GM12878 (cell line): ENCODE measurements at regions not wholly inside any gene's neighbourhood (a gene's known extent, or its start where the extent isn't known, plus 50 kb on each side); places are given as distances from the start of the nearest gene placed in this dataset.
A peak's percentile ranks its signal among the peaks of the same experiment; 100 is the strongest.

Source experiments
- ATAC-seq: fragments of 200-7000 bp; cut with Tn5 transposase; 3 replicates; pipeline ENCODE4 v1.9.1; 2020; ENCODE audit warnings: mild to moderate bottlenecking, moderate library complexity
- BruUV-seq: library from RNA; stranded (reverse); fragments of 400-500 nt; replicated peaks from 2 replicates; lab custom pipeline; 2021; lab: Mats Ljungman, UMichigan
- CTCF ChIA-PET: fragments of 300-600 bp; sonication (Branson Sonifier 250); formaldehyde crosslinking; extraction: SDS; loops from one replicate; lab custom pipeline; 2021; ENCODE audit warnings: inconsistent platforms; lab: Yijun Ruan, JAX
- POLR2A ChIA-PET: fragments of 350-600 bp; formaldehyde crosslinking; extraction: SDS; loops from one replicate; lab custom pipeline; 2021; ENCODE audit warnings: inconsistent platforms; lab: Charles Lee
- RAD21 ChIA-PET: fragments of 300-600 bp; sonication (Branson Sonifier 250); formaldehyde crosslinking; loops from one replicate; lab custom pipeline; 2023; ENCODE audit warnings: antibody characterized with exemption; ENCODE audit not compliant: unreplicated experiment; lab: Charles Lee
- SMC1A ChIA-PET: fragments of 300-600 bp; sonication (Branson Sonifier 250); formaldehyde crosslinking; loops from one replicate; lab custom pipeline; 2023; ENCODE audit not compliant: unreplicated experiment, uncharacterized antibody; lab: Charles Lee
- DNase-seq: peaks from one replicate; pipeline ENCODE4 v3.0.0-alpha.2; 2011; ENCODE audit warnings: low read depth, low spot score
- FAIRE-seq: peaks from 3 replicates; lab custom pipeline; 2011; peaks lifted over from hg19 to GRCh38; lab: Jason Lieb, UNC
- H2AFZ ChIP-seq: 2 replicates; pipeline ENCODE4 v1.6.0; 2011; ENCODE audit warnings: low read depth, low read length, control low read depth; ENCODE audit not compliant: control insufficient read depth
- H3K27ac ChIP-seq: 2 replicates; pipeline ENCODE4 v1.5.1; 2011; ENCODE audit warnings: control low read depth; ENCODE audit not compliant: control insufficient read depth, insufficient read depth
- H3K27me3 ChIP-seq, 2 experiments: replicated peaks in 1 of 2; 2 replicates each; pipeline versions ENCODE4 v1.6.0 to v1.6.1; 2011; ENCODE audit warnings: low read length in 1 of 2; ENCODE audit not compliant: control insufficient read depth in 2 of 2, insufficient read depth in 2 of 2
- H3K36me3 ChIP-seq, 2 experiments: 2 replicates each; pipeline ENCODE4 v1.5.1; 2011; ENCODE audit warnings: low read length in 1 of 2; ENCODE audit not compliant: control insufficient read depth in 2 of 2, insufficient read depth in 2 of 2
- H3K4me1 ChIP-seq: 2 replicates; pipeline ENCODE4 v1.6.1; 2011; ENCODE audit warnings: mild to moderate bottlenecking, low read length, moderate library complexity, mixed read lengths; ENCODE audit not compliant: control insufficient read depth, insufficient read depth
- H3K4me2 ChIP-seq: 2 replicates; pipeline ENCODE4 v1.6.0; 2011; ENCODE audit warnings: control low read depth; ENCODE audit not compliant: control insufficient read depth, insufficient read depth
- H3K4me3 ChIP-seq: fragments of 200-600 bp; sonication (generic); 2 replicates; pipeline ENCODE4 v1.5.1; 2016
- H3K79me2 ChIP-seq: 2 replicates; pipeline ENCODE4 v1.6.0; 2011; ENCODE audit warnings: low read length; ENCODE audit not compliant: control insufficient read depth, insufficient read depth
- H3K9ac ChIP-seq: 2 replicates; pipeline ENCODE4 v1.8.0; 2011; ENCODE audit warnings: low read length, control low read depth, mixed read lengths; ENCODE audit not compliant: control insufficient read depth, insufficient read depth
- H3K9me3 ChIP-seq: replicated peaks from 3 replicates; pipeline ENCODE4 v1.5.1; 2011; ENCODE audit warnings: mild to moderate bottlenecking, low read length; ENCODE audit not compliant: control insufficient read depth, insufficient read depth
- H4K20me1 ChIP-seq: 2 replicates; pipeline ENCODE4 v1.6.0; 2011; ENCODE audit not compliant: control insufficient read depth, insufficient read depth
- ASH2L ChIP-seq: fragments of 300-600, 200-600 bp; sonication (generic); IDR thresholded peaks from 2 replicates; pipeline ENCODE4 v1.6.1; 2017; ENCODE audit warnings: low read depth, mild to moderate bottlenecking, borderline replicate concordance
- CBFB ChIP-seq: IDR thresholded peaks from 2 replicates; pipeline ENCODE4 v1.6.1; 2016; ENCODE audit warnings: antibody characterized with exemption, low read depth
- CHD4 ChIP-seq: fragments of 200-600 bp; sonication (generic); IDR thresholded peaks from 2 replicates; pipeline ENCODE4 v1.6.1; 2016; ENCODE audit warnings: mild to moderate bottlenecking
- HDAC6 ChIP-seq: fragments of 200-600 bp; sonication (generic); IDR thresholded peaks from one replicate; pipeline ENCODE4 v1.8.0; 2017; ENCODE audit warnings: antibody characterized with exemption; ENCODE audit not compliant: unreplicated experiment
- NBN ChIP-seq: fragments of 450-650 bp; IDR thresholded peaks from 2 replicates; pipeline ENCODE4 v1.6.1; 2016
- POLR2A ChIP-seq: IDR thresholded peaks from 2 replicates; pipeline ENCODE4 v1.6.1; 2011; ENCODE audit warnings: low read depth, mild to moderate bottlenecking, low read length
- RAD21 ChIP-seq: IDR thresholded peaks from 2 replicates; pipeline ENCODE4 v1.6.1; 2011; ENCODE audit warnings: mild to moderate bottlenecking, low read depth, low read length, moderate library complexity; ENCODE audit not compliant: insufficient read depth
- SIX5 ChIP-seq: IDR thresholded peaks from 2 replicates; pipeline ENCODE4 v1.6.1; 2011; ENCODE audit warnings: mild to moderate bottlenecking, low read depth, low read length, moderate library complexity; ENCODE audit not compliant: severe bottlenecking
- SMC3 ChIP-seq: IDR thresholded peaks from 2 replicates; pipeline ENCODE4 v1.6.1; 2011; ENCODE audit warnings: low read length, improper control_type of control experiment, borderline replicate concordance
- SP1 ChIP-seq: IDR thresholded peaks from one replicate; pipeline ENCODE4 v1.6.1; 2011; ENCODE audit warnings: low read depth, low read length
- SRF ChIP-seq, 2 experiments: IDR thresholded peaks; 2 replicates each; pipeline ENCODE4 v1.6.1; 2011; ENCODE audit warnings: low read depth in 2 of 2, low read length in 2 of 2, mild to moderate bottlenecking in 1 of 2, moderate library complexity in 1 of 2
- TARDBP ChIP-seq: IDR thresholded peaks from 2 replicates; pipeline ENCODE4 v1.6.1; 2016; ENCODE audit warnings: borderline replicate concordance
- WRNIP1 ChIP-seq: IDR thresholded peaks from 2 replicates; pipeline ENCODE4 v1.6.1; 2011; ENCODE audit warnings: low read depth, low read length, improper control_type of control experiment, borderline replicate concordance
- ZNF207 ChIP-seq: fragments of 450-650 bp; IDR thresholded peaks from 2 replicates; pipeline ENCODE4 v1.6.1; 2014; ENCODE audit warnings: antibody characterized with exemption, mild to moderate bottlenecking, borderline replicate concordance
- ZNF274 ChIP-seq: IDR thresholded peaks from one replicate; pipeline ENCODE4 v1.8.0; 2011; ENCODE audit not compliant: insufficient read length, insufficient read depth
- ZNF622 ChIP-seq: fragments of 450-650 bp; IDR thresholded peaks from 2 replicates; pipeline ENCODE4 v1.6.1; 2017; ENCODE audit warnings: mild to moderate bottlenecking, inconsistent platforms
- WGBS: methylation state at CpG from one replicate; pipeline ENCODE4 v1.1.6; 2016; ENCODE audit warnings: low lambda C conversion rate; ENCODE audit not compliant: insufficient replicate concordance, insufficient coverage; ENCODE audit errors: missing lambda C conversion rate; 5-methylcytosine and 5-hydroxymethylcytosine counted together
- in situ Hi-C: fragments of 300-500 bp; cut with MboI; formaldehyde crosslinking; loops from 9 replicates; pipeline ENCODE4 v1.14.3; 2018; ENCODE audit warnings: mixed read lengths
- intact Hi-C: fragments of 100-400 bp; cut with micrococcal nuclease; formaldehyde crosslinking; loops from one replicate; pipeline ENCODE4 v1.14.2; 2022; ENCODE audit not compliant: unreplicated experiment
- TF ChIP-seq, protein P1 (sequence below): IDR thresholded peaks from 2 replicates; pipeline ENCODE4 v1.6.1; 2012; ENCODE audit warnings: low read length, inconsistent platforms
- TF ChIP-seq, protein P2 (sequence below), 3 experiments: IDR thresholded peaks in 2 of 3; conservative IDR thresholded peaks in 1 of 3; 2 replicates each; pipeline ENCODE4 v1.5.1; 2011; ENCODE audit warnings: low read depth in 3 of 3, low read length in 3 of 3, mild to moderate bottlenecking in 3 of 3, control low read depth in 2 of 3, moderate library complexity in 2 of 3, inconsistent platforms in 1 of 3, mixed read lengths in 1 of 3; ENCODE audit not compliant: control insufficient read depth in 2 of 3, insufficient read depth in 1 of 3; ENCODE audit errors: extremely low read depth in 1 of 3

DNA sequence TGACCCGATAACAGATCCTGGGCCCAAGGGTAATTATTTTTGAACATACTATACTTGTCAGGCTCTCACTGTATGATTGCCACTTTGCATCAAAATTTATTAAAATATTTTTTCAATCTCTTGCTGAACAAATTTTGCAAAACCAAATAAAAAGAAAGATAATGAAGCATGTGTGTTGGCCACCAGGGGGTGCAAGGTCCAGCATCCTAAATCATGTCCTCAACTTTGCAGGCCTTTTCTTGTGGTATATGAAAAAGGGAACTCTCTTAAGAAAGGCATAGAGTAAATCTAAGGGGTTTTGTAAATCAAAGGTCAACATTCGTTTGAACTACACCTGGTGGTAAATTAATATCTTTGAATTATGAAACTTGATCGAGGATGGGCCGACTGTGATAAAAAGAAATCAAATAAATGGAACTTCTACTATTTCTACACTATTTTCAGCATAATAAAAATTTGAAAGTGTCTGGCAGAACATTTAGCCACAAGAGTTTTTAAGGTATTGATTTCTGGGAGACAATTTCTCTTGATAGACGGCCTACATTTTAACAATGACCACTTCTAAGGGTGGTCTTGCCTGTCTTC, 676.5 kb downstream of the DMRTA1 start (continued):
- TF ChIP-seq SIX5 (no peak), CBFB (no peak)

DNA sequence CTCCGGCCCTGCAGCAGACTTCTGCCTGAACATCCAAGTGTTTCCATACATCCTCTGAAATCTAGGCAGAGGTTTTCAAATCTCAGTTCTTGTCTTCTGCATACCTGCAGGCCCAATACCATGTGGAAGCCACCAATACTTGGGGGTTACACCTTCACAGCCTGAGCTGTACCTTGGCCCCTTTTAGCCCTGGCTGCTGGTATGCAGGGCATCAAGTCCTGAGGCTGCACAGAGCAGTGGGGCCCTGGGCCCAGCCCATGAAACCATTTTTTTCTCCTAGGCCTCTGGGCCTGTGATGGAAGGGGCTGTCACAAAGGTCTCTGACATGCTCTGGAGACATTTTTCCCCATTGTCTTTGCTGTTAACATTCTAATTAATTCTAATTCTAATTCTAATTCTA, 680.6 kb downstream of the ELAVL2 start:
- ChIA-PET SMC1A (no interaction called here), RAD21 (no interaction called here)
- BruUV-seq: no TSS peak

DNA sequence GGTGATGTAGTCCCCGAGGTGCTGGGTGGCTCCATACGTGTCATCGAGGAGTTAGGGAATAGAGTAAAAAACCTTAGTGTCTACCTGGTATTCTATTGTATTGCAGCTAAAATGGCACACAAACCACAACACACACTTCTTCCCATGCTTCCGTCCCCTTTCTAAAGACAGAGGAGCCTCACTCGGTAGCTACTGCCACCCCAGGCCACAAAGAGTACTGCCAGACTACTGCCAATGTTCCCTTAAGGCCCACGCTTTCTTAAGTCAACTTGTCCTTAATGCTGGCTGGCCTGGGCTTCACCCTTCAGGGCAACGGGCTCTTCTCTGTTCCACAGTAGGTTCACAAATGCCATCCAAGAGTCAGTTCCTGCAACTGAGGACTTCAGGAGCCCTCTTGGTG, 673.0 kb downstream of the ELAVL2 start:
- FAIRE-seq: no peak

More for the DNA sequence above, 680.6 kb downstream of the ELAVL2 start:
- 0% methylated on average over 1 of the region's 1 CpG for WGBS
- Histone ChIP-seq H3K79me2 (no peaks in the 10 kb centered on the region), H4K20me1 (no peaks in the 10 kb centered on the region), H2AFZ (no peak overlapping the region), H3K4me3 (no peak overlapping the region), H3K27ac (no peak overlapping the region), H3K9ac (no peak overlapping the region), H3K4me2 (no peak overlapping the region), H3K9me3 (no peaks in the 10 kb centered on the region), H3K4me1 (no peaks in the 10 kb centered on the region), H3K27me3 (no peaks in the 10 kb centered on the region), H3K36me3 (no peaks in the 10 kb centered on the region)
- ChIA-PET CTCF (no interaction called here), POLR2A (no interaction called here)
- TF ChIP-seq RAD21 (no peak), ASH2L (no peak), ZNF207 (no peak), SMC3 (no peak), HDAC6 (no peak), CBFB (no peak), CHD4 (no peak), ZNF274 (no peak), POLR2A (no peak), NBN (no peak), SP1 (no peak)
- no peak for ATAC-seq
- DNase-seq: no peak
- intact Hi-C loops: no loop called here
- FAIRE-seq: no peak
- in situ Hi-C loops: no loop called here

More for the DNA sequence above, 673.0 kb downstream of the ELAVL2 start:
- Histone ChIP-seq H4K20me1 (no peaks in the 10 kb centered on the region), H2AFZ (no peak overlapping the region), H3K79me2 (no peaks in the 10 kb centered on the region), H3K36me3 (no peaks in the 10 kb centered on the region), H3K9me3 (no peaks in the 10 kb centered on the region), H3K4me3 (no peak overlapping the region), H3K4me2 (no peak overlapping the region), H3K27me3 (no peaks in the 10 kb centered on the region), H3K4me1 (no peaks in the 10 kb centered on the region), H3K27ac (no peak overlapping the region), H3K9ac (no peak overlapping the region)
- ATAC-seq: peak; percentile 63
- RAD21 ChIA-PET: no interaction called here
- POLR2A ChIA-PET: no interaction called here
- SMC1A ChIA-PET: no interaction called here
- intact Hi-C loops (no loop called here), in situ Hi-C loops (no loop called here)
- WGBS: 21% methylated on average over 7 of the region's 7 CpGs
- no TSS peak for BruUV-seq
- TF ChIP-seq TARDBP (no peak), WRNIP1 (no peak), SRF (IDR thresholded peaks at IDR 0.05; ENCODE audit: low read depth in 2 of 2, low read length in 2 of 2) (no peak), ZNF622 (no peak)
- TF ChIP-seq, protein P1, sequence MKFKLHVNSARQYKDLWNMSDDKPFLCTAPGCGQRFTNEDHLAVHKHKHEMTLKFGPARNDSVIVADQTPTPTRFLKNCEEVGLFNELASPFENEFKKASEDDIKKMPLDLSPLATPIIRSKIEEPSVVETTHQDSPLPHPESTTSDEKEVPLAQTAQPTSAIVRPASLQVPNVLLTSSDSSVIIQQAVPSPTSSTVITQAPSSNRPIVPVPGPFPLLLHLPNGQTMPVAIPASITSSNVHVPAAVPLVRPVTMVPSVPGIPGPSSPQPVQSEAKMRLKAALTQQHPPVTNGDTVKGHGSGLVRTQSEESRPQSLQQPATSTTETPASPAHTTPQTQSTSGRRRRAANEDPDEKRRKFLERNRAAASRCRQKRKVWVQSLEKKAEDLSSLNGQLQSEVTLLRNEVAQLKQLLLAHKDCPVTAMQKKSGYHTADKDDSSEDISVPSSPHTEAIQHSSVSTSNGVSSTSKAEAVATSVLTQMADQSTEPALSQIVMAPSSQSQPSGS: no peak
- TF ChIP-seq, protein P2, sequence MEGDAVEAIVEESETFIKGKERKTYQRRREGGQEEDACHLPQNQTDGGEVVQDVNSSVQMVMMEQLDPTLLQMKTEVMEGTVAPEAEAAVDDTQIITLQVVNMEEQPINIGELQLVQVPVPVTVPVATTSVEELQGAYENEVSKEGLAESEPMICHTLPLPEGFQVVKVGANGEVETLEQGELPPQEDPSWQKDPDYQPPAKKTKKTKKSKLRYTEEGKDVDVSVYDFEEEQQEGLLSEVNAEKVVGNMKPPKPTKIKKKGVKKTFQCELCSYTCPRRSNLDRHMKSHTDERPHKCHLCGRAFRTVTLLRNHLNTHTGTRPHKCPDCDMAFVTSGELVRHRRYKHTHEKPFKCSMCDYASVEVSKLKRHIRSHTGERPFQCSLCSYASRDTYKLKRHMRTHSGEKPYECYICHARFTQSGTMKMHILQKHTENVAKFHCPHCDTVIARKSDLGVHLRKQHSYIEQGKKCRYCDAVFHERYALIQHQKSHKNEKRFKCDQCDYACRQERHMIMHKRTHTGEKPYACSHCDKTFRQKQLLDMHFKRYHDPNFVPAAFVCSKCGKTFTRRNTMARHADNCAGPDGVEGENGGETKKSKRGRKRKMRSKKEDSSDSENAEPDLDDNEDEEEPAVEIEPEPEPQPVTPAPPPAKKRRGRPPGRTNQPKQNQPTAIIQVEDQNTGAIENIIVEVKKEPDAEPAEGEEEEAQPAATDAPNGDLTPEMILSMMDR (IDR thresholded peaks at IDR 0.05 in 2 of 3, conservative IDR thresholded peaks at IDR 0.05 in 1 of 3; ENCODE audit: control insufficient read depth in 2 of 3, extremely low read depth in 1 of 3, insufficient read depth in 1 of 3, low read depth in 3 of 3, low read length in 3 of 3): peak in 2 of 3 experiments; percentile 6 to 9; a peak in 1 of 6 replicates
- CTCF ChIA-PET: no interaction called here
- DNase-seq: no peak
